ENCODE measurements at regions not wholly inside any gene's neighbourhood (a gene's known extent, or its start where the extent isn't known, plus 50 kb on each side); places are given as distances from the start of the nearest gene placed in this dataset.

- Histone ChIP-seq H4K20me1 (ENCODE audit: insufficient read depth, low read length) (no peaks in the 10 kb centered on the region), H3K27me3 (ENCODE audit: low read depth, low read length) (no peaks in the 10 kb centered on the region), H3K79me2 (ENCODE audit: low read length) (no peaks in the 10 kb centered on the region), H3K9me3 (ENCODE audit: insufficient read depth, low read length) (no peaks in the 10 kb centered on the region), H3K4me2 (ENCODE audit: low read length) (no peak overlapping the region), H3K4me1 (ENCODE audit: low read length) (no peaks in the 10 kb centered on the region), H3K9ac (ENCODE audit: low read length) (no peak overlapping the region), H3K36me3 (replicated peaks; ENCODE audit: low read depth, low read length) (no peaks in the 10 kb centered on the region), H3K27ac (ENCODE audit: low read length) (no peak overlapping the region), H3K4me3 (ENCODE audit: low read length) (no peak overlapping the region), H2AFZ (ENCODE audit: low read depth, low read length) (no peak overlapping the region)
- TF ChIP-seq EZH2phosphoT487 (IDR thresholded peaks at IDR 0.05; ENCODE audit: low read depth) (no peak), CTCF (IDR thresholded peaks at IDR 0.05; ENCODE audit: low read depth, low read length) (no peak)
Observed at GRCh38 chr6:71067816-71068215, 111.0 kb upstream of the B3GAT2 start.

GRCh38 chr6:71072508-71072907 is 115.6 kb upstream of the B3GAT2 start:
- Histone ChIP-seq H3K4me3 (ENCODE audit: low read length) (no peak overlapping the region), H3K36me3 (replicated peaks; ENCODE audit: low read depth, low read length) (no peaks in the 10 kb centered on the region), H3K27me3 (ENCODE audit: low read depth, low read length) (no peaks in the 10 kb centered on the region), H2AFZ (ENCODE audit: low read depth, low read length) (no peak overlapping the region), H4K20me1 (ENCODE audit: insufficient read depth, low read length) (no peaks in the 10 kb centered on the region), H3K27ac (ENCODE audit: low read length) (no peak overlapping the region), H3K9me3 (ENCODE audit: insufficient read depth, low read length) (peaks cover 2% of the 10 kb centered on the region; the same call in 1 of the 2 replicates), H3K4me2 (ENCODE audit: low read length) (no peak overlapping the region), H3K4me1 (ENCODE audit: low read length) (peaks cover 5% of the 10 kb centered on the region; the same call in 1 of the 2 replicates), H3K79me2 (ENCODE audit: low read length) (no peaks in the 10 kb centered on the region), H3K9ac (ENCODE audit: low read length) (no peak overlapping the region)
- no peak for TF ChIP-seq CTCF (IDR thresholded peaks at IDR 0.05; ENCODE audit: low read depth, low read length)

- H3K4me3 ChIP-seq (ENCODE audit: low read length): no peak overlapping the region
- H3K9ac ChIP-seq (ENCODE audit: low read length): no peak overlapping the region
- H3K9me3 ChIP-seq (ENCODE audit: insufficient read depth, low read length): peaks cover 3% of the 10 kb centered on the region; the same call in 1 of the 2 replicates
- no peaks in the 10 kb centered on the region for H3K27me3 ChIP-seq (ENCODE audit: low read depth, low read length)
- H2AFZ ChIP-seq (ENCODE audit: low read depth, low read length): no peak overlapping the region
- no peaks in the 10 kb centered on the region for H4K20me1 ChIP-seq (ENCODE audit: insufficient read depth, low read length)
- H3K4me1 ChIP-seq (ENCODE audit: low read length): peaks cover 5% of the 10 kb centered on the region; the same call in 1 of the 2 replicates
- no peak overlapping the region for H3K4me2 ChIP-seq (ENCODE audit: low read length)
- H3K27ac ChIP-seq (ENCODE audit: low read length): no peak overlapping the region
- H3K79me2 ChIP-seq (ENCODE audit: low read length): no peaks in the 10 kb centered on the region
- H3K36me3 ChIP-seq (replicated peaks; ENCODE audit: low read depth, low read length): no peaks in the 10 kb centered on the region
- no peak for TF ChIP-seq CTCF (IDR thresholded peaks at IDR 0.05; ENCODE audit: low read depth, low read length)
- no peak for TF ChIP-seq EZH2phosphoT487 (IDR thresholded peaks at IDR 0.05; ENCODE audit: low read depth)
Observed at GRCh38 chr6:71077655-71078054, 120.8 kb upstream of the B3GAT2 start.

GRCh38 chr6:71079677-71080076 is 122.8 kb upstream of the B3GAT2 start:
- Histone ChIP-seq H3K4me2 (ENCODE audit: low read length) (no peak overlapping the region), H4K20me1 (ENCODE audit: insufficient read depth, low read length) (no peaks in the 10 kb centered on the region), H3K9me3 (ENCODE audit: insufficient read depth, low read length) (peaks cover 3% of the 10 kb centered on the region; the same call in 1 of the 2 replicates), H2AFZ (ENCODE audit: low read depth, low read length) (no peak overlapping the region), H3K79me2 (ENCODE audit: low read length) (no peaks in the 10 kb centered on the region), H3K27me3 (ENCODE audit: low read depth, low read length) (no peaks in the 10 kb centered on the region), H3K4me3 (ENCODE audit: low read length) (no peak overlapping the region), H3K27ac (ENCODE audit: low read length) (no peak overlapping the region), H3K4me1 (ENCODE audit: low read length) (peaks cover 5% of the 10 kb centered on the region; the same call in 1 of the 2 replicates), H3K36me3 (replicated peaks; ENCODE audit: low read depth, low read length) (no peaks in the 10 kb centered on the region), H3K9ac (ENCODE audit: low read length) (no peak overlapping the region)
- no peak for TF ChIP-seq CTCF (IDR thresholded peaks at IDR 0.05; ENCODE audit: low read depth, low read length)
